Aorta (tissue), 5 donors: ENCODE measurements at regions not wholly inside any gene's neighbourhood (a gene's known extent, or its start where the extent isn't known, plus 50 kb on each side); places are given as distances from the start of the nearest gene placed in this dataset.

ENCODE experiments used
- ATAC-seq: fragments of 200-7000 bp; cut with Tn5 transposase; one replicate; pipeline ENCODE4 v1.9.1; 2022; ENCODE audit warnings: moderate library complexity; ENCODE audit not compliant: low FRiP score
- DNase-seq, 2 donors: peaks; one replicate each; pipeline ENCODE4 v3.0.0-alpha.2; 2020
- H3K27ac ChIP-seq, 2 donors: one replicate each; pipeline ENCODE4 v1.5.1; 2013; ENCODE audit warnings: low read length in 2 of 2, mild to moderate bottlenecking in 2 of 2, moderate library complexity in 2 of 2, control low read depth in 1 of 2, inconsistent platforms in 1 of 2, low read depth in 1 of 2
- H3K27me3 ChIP-seq, 2 donors: one replicate each; pipeline ENCODE4 v1.6.1; 2013; ENCODE audit warnings: control low read depth in 1 of 2, low read length in 1 of 2, mild to moderate bottlenecking in 1 of 2, moderate library complexity in 1 of 2; ENCODE audit not compliant: insufficient read depth in 2 of 2, control insufficient read depth in 1 of 2
- H3K36me3 ChIP-seq, 2 donors: one replicate each; pipeline ENCODE4 v1.6.1; 2013; ENCODE audit warnings: control low read depth in 1 of 2, low read length in 1 of 2, mild to moderate bottlenecking in 1 of 2; ENCODE audit not compliant: insufficient read depth in 2 of 2, control insufficient read depth in 1 of 2
- H3K4me1 ChIP-seq, 2 donors: one replicate each; pipeline ENCODE4 v1.6.1; 2013; ENCODE audit warnings: low read length in 2 of 2, control low read depth in 1 of 2, mild to moderate bottlenecking in 1 of 2, moderate library complexity in 1 of 2; ENCODE audit not compliant: insufficient read depth in 2 of 2, control insufficient read depth in 1 of 2
- H3K4me3 ChIP-seq, 2 donors: one replicate each; pipeline ENCODE4 v1.5.1; 2013; ENCODE audit warnings: low read length in 2 of 2, control low read depth in 1 of 2, mild to moderate bottlenecking in 1 of 2
- H3K9me3 ChIP-seq: one replicate; pipeline ENCODE4 v1.6.1; 2013; ENCODE audit warnings: mild to moderate bottlenecking, low read length; ENCODE audit not compliant: control insufficient read depth
- WGBS, 2 donors: extraction: QIAGEN DNeasy Blood & Tissue Kit; methylation state at CpG; one replicate each; pipeline ENCODE4 v1.1.7; 2013; 5-methylcytosine and 5-hydroxymethylcytosine counted together
- intact Hi-C, 2 donors: fragments of 100-400 bp; cut with DNase I; formaldehyde crosslinking; loops; one replicate each; pipeline versions ENCODE4 v1.14.2 to v1.15.0; 2022
- donor health status: healthy with polysubstance abuse.
- donor health status: Bipolar disorder and iron deficiency.
- donor health status: DM: no; HTN: no; CAD: no.
- donor health status: DM: no; HTN: no; CAD: no.
- donor health status: DM: yes; HTN: yes; CAD: no.

- ATAC-seq, result no peak
- Histone ChIP-seq H3K27ac (no peak overlapping the region), H3K27me3 (no peaks in the 10 kb centered on the region), H3K4me1 (no peaks in the 10 kb centered on the region), H3K4me3 (no peak overlapping the region), H3K9me3 (no peaks in the 10 kb centered on the region), H3K36me3 (no peaks in the 10 kb centered on the region)
- DNase-seq, result no peak
- intact Hi-C loops, result no loop called here
- 95% methylated on average over 4 of the region's 4 CpGs for WGBS, 2 donors
Measured at GRCh38 chr1:244241438-244241837, 190.4 kb downstream of the ZBTB18 start.

- Histone ChIP-seq H3K27me3 (no peaks in the 10 kb centered on the region), H3K4me1 (no peaks in the 10 kb centered on the region), H3K9me3 (no peaks in the 10 kb centered on the region), H3K27ac (no peak overlapping the region), H3K36me3 (no peaks in the 10 kb centered on the region), H3K4me3 (no peak overlapping the region)
- intact Hi-C loops, result no loop called here
- 37 to 47% methylated on average over 5 of the region's 5 CpGs for WGBS, 2 donors
- DNase-seq, result no peak
- no peak for ATAC-seq
Measured at GRCh38 chr1:244242446-244242845, 191.4 kb downstream of the ZBTB18 start.

GRCh38 chr1:244246334-244246733, 195.3 kb downstream of the ZBTB18 start:
- DNase-seq (no peak), ATAC-seq (no peak)
- H3K27me3 ChIP-seq, result no peaks in the 10 kb centered on the region
- no peaks in the 10 kb centered on the region for H3K9me3 ChIP-seq
- no peaks in the 10 kb centered on the region for H3K36me3 ChIP-seq
- no peak overlapping the region for H3K27ac ChIP-seq
- intact Hi-C loops, result no loop called here
- H3K4me1 ChIP-seq, result no peaks in the 10 kb centered on the region
- H3K4me3 ChIP-seq, result no peak overlapping the region
- 86 to 89% methylated on average over 4 of the region's 4 CpGs for WGBS, 2 donors

GRCh38 chr1:244248426-244248825, 197.3 kb downstream of the ZBTB18 start:
- Histone ChIP-seq H3K27me3 (no peaks in the 10 kb centered on the region), H3K4me1 (no peaks in the 10 kb centered on the region), H3K36me3 (no peaks in the 10 kb centered on the region), H3K4me3 (no peak overlapping the region), H3K27ac (no peak overlapping the region), H3K9me3 (no peaks in the 10 kb centered on the region)
- no peak for ATAC-seq
- 88 to 92% methylated on average over 3 of the region's 3 CpGs for WGBS, 2 donors
- no peak for DNase-seq
- intact Hi-C loops, result no loop called here

- no peak overlapping the region for H3K27ac ChIP-seq
- no peaks in the 10 kb centered on the region for H3K27me3 ChIP-seq
- peaks cover 3% of the 10 kb centered on the region for H3K9me3 ChIP-seq
- DNase-seq (no peak), ATAC-seq (no peak)
- H3K4me3 ChIP-seq, result no peak overlapping the region
- no peaks in the 10 kb centered on the region for H3K36me3 ChIP-seq
- intact Hi-C loops, result no loop called here
- WGBS, 2 donors, result 93 to 96% methylated on average over 4 of the region's 4 CpGs
- no peaks in the 10 kb centered on the region for H3K4me1 ChIP-seq
Measured at GRCh38 chr1:244252211-244252610, 199.5 kb downstream of the ADSS2 start.

DNA sequence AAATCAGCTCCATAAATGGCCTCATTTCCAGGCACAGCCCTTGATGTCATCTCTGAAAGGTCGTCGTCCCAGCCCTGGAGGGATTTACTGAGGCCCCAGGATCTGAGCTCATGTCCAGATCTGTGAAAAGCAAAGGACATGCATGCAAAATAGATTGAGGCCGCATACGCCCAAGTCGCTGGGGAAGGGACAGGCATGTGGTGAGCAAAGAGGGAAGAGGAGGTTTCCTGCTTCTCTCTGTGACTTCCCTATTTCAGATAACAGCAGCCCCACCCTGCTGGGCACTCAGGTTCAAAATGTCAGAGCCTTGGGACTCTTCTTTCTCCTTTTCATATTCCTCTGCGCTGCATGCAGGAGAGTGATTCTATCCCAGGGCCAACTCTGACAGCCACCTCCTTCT, 197.2 kb downstream of the ADSS2 start:
- no peaks in the 10 kb centered on the region for H3K27me3 ChIP-seq
- no peaks in the 10 kb centered on the region for H3K4me1 ChIP-seq
- H3K36me3 ChIP-seq, result no peaks in the 10 kb centered on the region
- intact Hi-C loops, result no loop called here
- peak; percentile 38 for ATAC-seq
- no peak overlapping the region for H3K27ac ChIP-seq
- WGBS, 2 donors, result 80 to 84% methylated on average over 6 of the region's 6 CpGs
- peak in 1 of 2 donors; percentile 76 for DNase-seq
- no peak overlapping the region for H3K4me3 ChIP-seq
- H3K9me3 ChIP-seq, result peaks cover 3% of the 10 kb centered on the region

DNA sequence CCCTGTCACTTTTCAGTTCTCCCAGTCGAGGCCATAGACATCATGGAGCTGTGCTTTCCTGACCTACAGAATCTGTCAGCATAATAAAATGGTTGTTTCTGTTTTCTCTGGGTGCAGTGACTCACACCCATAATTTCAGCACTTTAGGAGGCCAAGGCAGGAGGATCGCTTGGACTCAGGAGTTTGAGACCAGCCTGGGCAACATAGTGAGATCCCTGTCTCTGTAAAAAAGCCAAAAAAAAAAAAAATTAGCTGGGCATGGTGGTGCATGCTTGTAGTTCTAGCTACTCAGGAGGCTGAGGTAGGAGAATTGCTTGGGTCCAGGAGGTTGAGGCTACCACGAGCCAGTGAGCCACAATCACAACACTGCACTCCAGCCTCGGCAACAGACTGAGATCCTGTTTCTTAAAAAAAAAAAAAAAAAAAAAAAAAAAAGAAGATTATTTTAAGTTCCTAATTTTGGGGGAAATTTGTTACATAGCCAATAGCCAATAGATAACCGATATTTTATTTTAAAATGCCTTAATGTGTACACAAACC, 196.2 kb downstream of the ADSS2 start:
- 89 to 91% methylated on average over 5 of the region's 5 CpGs for WGBS, 2 donors
- intact Hi-C loops, result no loop called here
- H3K36me3 ChIP-seq, result no peaks in the 10 kb centered on the region
- DNase-seq, result no peak
- no peak overlapping the region for H3K27ac ChIP-seq
- no peak for ATAC-seq
- H3K27me3 ChIP-seq, result no peaks in the 10 kb centered on the region
- H3K9me3 ChIP-seq, result peaks cover 3% of the 10 kb centered on the region
- H3K4me1 ChIP-seq, result no peaks in the 10 kb centered on the region
- no peak overlapping the region for H3K4me3 ChIP-seq

- Histone ChIP-seq H3K4me3 (no peak overlapping the region), H3K27me3 (no peaks in the 10 kb centered on the region), H3K36me3 (no peaks in the 10 kb centered on the region), H3K4me1 (no peaks in the 10 kb centered on the region), H3K9me3 (peaks cover 3% of the 10 kb centered on the region), H3K27ac (no peak overlapping the region)
- no peak for DNase-seq
- no peak for ATAC-seq
- intact Hi-C loops, result no loop called here
- WGBS, 2 donors, result 62 to 65% methylated on average over 13 of the region's 13 CpGs
Measured at GRCh38 chr1:244256086-244256676, 195.5 kb downstream of the ADSS2 start.

- H3K27ac ChIP-seq, result no peak overlapping the region
- intact Hi-C loops, result loop anchor here in 1 of 2 donors (10.0 kb wide), 1 partner anchor 329 kb away; no protein-coding TSS in a partner anchor
- DNase-seq, result no peak
- no peaks in the 10 kb centered on the region for H3K36me3 ChIP-seq
- no peak overlapping the region for H3K4me3 ChIP-seq
- no peaks in the 10 kb centered on the region for H3K27me3 ChIP-seq
- WGBS, 2 donors, result 83 to 86% methylated on average over 3 of the region's 3 CpGs
- H3K4me1 ChIP-seq, result no peaks in the 10 kb centered on the region
- no peaks in the 10 kb centered on the region for H3K9me3 ChIP-seq
- ATAC-seq, result no peak
Measured at GRCh38 chr1:244264163-244264562, 187.5 kb downstream of the ADSS2 start.
